HG03442 (cell line): ENCODE measurements at regions not wholly inside any gene's neighbourhood (a gene's known extent, or its start where the extent isn't known, plus 50 kb on each side); places are given as distances from the start of the nearest gene placed in this dataset.
"Not testable (repeated sequence)": the region's sequence is repeated elsewhere in the genome, so short reads cannot be mapped to it uniquely, and the experiment has no call there.

Source experiments
- ATAC-seq: cut with Tn5 transposase; IDR thresholded peaks from one replicate; pipeline ENCODE4 v1.9.1; 2021; ENCODE audit warnings: mild to moderate bottlenecking, moderate library complexity; ENCODE audit not compliant: unreplicated experiment

DNA sequence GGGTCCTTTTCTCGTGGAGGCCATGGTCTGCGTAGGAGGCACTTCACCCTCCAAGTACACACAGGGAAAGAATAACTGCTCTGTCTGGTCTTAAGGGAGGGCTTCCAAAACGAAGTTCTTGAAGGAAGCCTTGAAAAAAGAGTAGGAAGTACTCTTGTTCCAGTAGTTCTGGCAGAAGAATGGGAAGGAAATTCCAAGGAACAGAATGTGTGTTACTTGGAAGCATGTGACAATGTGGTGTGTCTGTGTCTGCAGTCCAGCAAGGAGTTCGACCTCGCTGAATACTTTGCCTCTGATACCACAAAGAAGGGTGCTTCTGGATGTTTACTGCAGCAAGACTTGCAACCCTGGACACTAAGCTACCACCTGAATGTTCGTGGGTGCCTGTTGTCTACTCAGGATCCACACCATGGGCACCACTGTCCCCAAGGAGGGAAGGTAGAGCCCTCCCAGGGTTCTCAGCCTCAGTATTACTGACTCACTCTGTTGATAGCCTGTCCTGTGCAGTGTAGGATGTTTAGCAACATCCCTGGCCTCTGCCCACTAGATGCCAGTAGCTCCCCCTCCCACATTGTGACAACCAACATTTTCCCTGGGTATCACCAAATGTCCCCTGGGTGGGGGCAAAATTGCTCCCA lies 471.6 kb upstream of the CDH4 start:
- ATAC-seq, result no peak

DNA sequence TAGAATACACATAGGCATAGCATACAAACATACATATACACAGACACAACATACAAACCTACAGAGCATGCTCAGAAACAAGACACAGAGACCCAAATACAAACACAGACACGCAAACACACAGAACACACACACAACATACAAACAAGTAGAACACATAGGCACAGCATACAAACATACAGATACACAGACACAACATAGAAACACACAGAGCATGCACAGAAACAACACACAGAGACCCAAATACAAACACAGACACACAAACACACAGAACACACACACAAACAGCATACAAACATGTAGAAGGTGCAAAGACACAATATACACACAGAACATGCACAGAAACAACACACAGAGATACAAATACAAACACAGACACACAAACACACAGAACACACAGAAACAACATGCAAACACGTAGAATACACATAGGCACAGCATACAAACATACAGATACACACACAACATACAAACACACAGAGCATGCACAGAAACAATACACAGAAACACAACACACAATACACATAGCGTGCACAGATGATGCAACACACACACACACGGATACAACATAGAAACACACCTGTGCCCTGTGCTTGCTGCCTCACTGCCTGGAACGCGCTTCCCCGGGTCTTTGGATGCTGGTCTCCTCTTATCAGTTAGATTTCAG lies 469.0 kb upstream of the CDH4 start:
- ATAC-seq, result no peak

GRCh38 chr20:60785301-60785700 lies 466.8 kb upstream of the CDH4 start:
- ATAC-seq, result no peak

DNA sequence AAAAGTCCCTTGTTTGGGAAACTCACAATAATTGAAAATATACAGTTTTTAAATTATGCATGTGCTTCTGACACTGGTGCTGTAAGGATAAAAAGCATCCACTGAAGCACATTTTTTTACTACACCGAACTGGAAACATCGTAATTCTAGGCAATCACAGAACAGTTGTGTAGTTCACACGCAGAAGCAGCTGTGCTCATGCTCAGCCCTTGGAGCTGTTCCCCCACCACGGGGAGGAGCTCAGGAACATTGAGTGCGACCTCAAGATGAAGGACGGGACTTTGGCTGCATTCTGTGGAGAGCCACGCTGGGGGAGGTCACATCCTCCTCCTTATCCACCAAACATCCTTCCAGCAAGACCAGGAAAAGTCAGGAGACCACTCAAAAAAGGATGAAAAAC lies 466.3 kb upstream of the CDH4 start:
- no peak for ATAC-seq

DNA sequence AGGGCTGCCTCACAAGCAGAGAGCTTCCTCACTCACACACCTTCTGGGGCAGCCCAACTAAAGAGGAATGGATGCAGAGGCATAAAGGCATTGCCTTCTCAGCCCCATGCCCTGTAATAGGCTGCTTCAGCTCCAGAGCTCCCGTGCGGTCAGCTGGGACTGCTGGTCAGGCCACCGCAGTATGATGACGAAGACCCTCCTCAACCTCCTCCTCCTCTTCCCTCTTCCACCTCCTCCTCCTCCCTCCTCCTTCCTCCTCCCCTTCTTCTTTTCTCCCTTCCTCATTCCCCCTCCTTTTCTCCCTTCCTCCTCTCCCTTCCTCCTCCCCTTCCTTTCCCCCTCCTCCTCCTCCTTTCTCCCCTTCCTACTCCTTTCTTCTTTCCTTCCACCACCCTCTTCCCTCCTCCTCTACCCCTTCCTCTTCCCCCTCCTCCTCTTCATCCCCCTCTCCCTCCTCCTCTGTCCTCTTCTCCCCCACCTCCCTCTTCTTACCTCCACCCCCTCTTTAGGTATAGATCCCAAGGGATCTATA lies 465.3 kb upstream of the CDH4 start:
- ATAC-seq, result no peak

GRCh38 chr20:60787276-60787675 lies 464.8 kb upstream of the CDH4 start:
- no peak for ATAC-seq

DNA sequence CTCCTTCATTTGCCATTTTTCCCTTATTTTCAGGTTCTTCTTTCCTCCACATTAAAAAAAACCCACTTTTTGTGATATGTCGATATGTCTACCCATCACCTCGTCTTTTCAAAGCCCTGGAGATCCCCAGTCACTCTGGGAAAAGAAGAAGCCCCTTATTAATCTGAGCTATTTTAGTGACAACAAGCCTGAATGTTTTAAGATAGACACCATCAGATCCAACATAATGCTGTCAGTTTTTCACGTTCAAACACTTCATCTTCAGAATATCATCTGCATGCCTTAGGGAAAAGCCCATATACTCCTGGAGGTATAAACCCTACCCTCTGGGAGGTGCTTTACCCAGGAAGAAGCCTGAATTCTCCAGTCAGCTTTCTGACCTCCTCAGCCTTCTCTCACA lies 464.0 kb upstream of the CDH4 start:
- no peak for ATAC-seq

- ATAC-seq, result no peak
These were observed 462.7 kb upstream of the CDH4 start for GRCh38 chr20:60789399-60789798.

DNA sequence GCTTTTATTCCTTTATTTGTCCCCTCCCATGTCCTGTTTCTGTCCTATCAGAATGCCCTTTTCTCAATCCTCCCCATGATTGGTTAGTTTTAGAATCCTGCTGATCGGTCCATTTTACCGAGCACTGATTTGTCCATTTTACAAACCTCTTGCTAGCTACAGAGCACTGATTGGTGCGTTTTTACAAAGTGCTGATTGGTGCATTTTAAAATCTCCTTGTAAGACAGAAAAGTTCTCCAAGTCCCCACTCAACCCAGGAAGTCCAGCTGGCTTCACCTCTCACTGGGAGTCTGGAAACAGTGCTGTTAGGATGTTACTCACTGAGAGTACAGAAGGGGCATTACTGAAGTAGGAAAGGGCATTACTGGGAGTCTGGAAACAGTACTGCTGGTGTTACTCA lies 461.7 kb upstream of the CDH4 start:
- not testable (repeated sequence) for ATAC-seq

DNA sequence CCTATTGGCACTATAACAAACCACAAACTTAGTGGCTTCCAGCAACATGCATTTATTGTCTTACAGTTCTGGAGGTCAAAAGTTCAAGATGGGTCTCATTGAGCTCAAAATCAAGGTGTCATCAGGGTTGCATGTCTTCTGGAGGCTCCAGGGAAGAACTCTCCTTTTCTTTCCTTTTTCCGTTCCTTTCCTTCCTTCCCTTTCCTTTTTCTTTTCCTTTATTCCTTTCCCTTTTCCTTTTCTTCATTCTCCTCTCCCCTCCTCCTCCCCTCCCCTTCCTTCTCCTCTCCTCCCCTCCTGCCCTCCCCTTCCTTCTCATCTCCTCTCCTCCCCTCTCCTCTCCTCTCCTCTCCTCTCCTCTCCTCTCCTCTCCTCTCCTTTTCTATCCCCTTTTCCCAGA lies 460.2 kb upstream of the CDH4 start:
- ATAC-seq, result no peak

- ATAC-seq, result no peak
These were observed 459.1 kb upstream of the CDH4 start for GRCh38 chr20:60792941-60793340.

- ATAC-seq, result no peak
These were observed 457.4 kb upstream of the CDH4 start for GRCh38 chr20:60794674-60795073.

GRCh38 chr20:60795651-60796050 lies 456.4 kb upstream of the CDH4 start:
- no peak for ATAC-seq

DNA sequence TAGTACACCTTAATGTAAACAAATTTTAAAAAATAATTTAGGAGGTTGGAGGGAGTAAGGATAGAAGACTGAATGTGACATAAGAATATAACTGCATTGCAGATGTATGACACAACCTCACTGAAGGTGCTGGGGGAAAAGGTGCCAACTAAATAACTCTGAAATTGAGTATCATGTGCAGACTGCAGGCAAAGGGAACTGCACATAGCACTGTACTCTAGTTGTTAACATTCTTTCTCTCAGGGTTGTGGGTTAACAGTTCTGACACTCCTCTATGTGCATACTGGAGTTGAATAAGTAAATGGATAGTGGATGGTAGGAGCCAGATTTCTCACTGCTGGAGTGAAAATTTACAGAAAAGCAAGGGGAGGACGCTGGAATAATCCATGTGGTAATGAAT lies 451.9 kb upstream of the CDH4 start:
- ATAC-seq, result no peak

GRCh38 chr20:60802676-60803075 lies 449.4 kb upstream of the CDH4 start:
- no peak for ATAC-seq

DNA sequence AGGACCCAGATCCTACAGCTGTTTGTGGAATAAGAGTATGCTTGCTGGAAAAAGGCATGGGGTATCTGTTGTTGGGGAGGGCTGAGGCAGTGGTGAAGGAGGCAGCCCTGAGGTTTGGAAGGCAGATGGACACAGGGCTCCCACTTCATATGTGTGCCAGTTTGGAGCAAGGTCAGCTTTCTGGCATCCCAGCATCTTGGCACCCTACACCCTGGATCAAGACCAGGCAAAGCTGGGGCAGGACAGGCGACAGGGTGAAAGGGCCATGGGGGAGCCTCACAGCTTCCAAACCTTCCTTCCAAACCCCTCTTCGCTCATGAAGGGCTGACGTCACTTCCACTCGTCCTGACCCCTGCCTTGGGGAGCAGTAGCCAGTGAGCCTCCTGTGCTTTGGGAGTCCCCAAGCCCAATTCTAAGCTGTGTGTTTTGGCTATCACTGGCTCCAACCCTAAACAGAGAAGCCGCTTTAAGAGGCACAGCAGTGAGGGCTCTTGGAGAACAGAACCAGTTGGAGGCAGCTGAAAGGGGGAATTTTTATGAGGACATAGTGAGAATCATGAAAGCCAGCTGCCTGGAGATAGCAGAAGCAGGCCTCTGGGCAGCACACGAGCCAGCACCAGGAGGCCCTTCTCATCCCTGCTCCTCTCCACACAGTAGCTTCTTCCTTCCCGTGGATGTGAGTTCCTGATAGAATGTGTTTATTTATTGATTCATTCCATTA lies 448.6 kb upstream of the CDH4 start:
- ATAC-seq, result no peak

DNA sequence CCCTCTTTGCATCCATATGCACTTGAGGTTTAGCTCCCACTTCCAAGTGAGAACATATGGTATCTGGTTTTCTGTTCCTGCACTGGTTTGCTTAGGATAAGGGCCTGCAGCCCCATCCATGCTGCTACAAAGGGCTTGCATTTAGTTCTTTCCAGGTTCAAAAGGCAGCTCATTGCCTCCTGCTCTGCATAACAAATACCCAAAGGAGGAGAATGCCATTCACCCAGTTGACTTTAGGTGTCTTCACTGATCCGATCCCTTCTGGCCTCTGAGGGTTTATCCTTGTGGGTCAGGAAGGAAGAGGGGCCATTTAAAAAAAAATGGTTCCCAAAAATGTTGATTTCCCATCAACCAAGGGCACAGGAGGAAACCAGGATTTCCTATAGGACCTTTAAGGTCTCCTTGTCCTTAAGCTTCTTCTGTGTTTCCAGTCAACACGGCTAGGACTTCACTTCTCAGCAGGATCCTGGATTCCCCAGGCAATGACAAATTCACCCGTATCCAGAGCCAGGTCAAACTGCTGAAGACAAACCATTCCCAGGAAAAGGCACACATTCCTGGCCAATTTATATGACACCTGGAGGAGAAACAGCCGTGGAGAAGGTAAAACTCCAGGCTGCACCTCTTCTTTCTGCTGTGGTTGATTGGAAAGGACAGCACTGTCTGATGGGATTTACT lies 447.7 kb upstream of the CDH4 start:
- no peak for ATAC-seq

DNA sequence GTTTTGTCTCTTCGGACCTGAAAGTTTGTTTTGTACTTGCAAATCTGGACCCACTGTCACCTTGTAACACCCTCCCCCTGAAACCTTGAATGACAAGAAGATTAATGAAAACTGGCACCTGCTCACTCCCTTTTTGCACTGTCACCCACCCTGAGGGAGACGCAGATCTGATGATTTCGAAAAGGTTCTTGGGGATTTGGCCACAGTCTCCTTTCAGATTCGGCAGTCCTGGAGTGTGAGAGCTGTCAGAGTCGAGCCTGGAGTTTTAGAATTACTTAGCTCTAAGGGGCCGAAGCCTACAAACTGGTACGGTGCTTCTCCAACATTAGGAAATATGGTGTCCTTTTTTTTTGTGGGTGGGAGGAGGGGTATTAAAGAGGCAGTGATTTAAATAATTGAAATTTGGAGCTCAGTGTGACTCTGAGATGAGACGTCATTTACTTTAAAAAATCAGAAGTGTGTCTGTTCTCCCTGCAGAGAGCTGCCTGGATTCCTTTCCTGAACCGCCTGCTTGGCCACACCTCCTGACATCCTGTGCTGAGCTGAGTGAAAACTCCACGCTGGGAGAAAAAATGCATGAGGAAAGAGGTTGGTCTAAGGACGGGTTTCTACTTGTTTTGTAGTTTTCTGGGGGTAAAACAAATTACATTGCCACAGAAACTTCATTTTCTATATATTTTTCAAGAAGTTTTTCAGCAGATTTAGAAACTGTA lies 447.0 kb upstream of the CDH4 start:
- no peak for ATAC-seq

- ATAC-seq, result no peak
These were observed 445.7 kb upstream of the CDH4 start for GRCh38 chr20:60806354-60806753.

GRCh38 chr20:60806824-60807223 lies 445.2 kb upstream of the CDH4 start:
- no peak for ATAC-seq
